DMS114 treated with DMSO at 0.1 percent for 48 hours (cell line): ENCODE measurements at regions not wholly inside any gene's neighbourhood (a gene's known extent, or its start where the extent isn't known, plus 50 kb on each side); places are given as distances from the start of the nearest gene placed in this dataset.
A peak's percentile ranks its signal among the peaks of the same experiment; 100 is the strongest.

Source experiments
- DNase-seq: peaks from one replicate; lab custom pipeline; 2025; ENCODE audit not compliant: unreplicated experiment; lab: John Stamatoyannopoulos, UW

DNA sequence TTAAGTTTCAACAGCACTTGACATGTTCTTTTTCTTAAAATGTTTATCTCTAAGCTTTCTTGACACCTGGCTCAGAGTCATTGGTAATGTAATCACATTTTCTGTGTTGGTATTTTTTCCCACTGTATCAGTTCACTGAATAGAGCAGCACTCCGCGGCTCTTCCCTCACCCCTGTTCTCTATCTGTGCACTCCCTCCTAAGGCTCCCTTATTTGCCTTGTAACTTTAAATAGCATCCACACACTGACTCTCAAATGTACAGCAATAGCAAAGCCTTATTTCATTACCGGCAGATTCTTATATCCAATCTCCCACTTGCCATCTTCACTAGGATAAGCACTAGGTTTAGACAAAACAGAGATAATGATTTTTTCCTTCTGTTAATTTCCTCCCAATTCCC is 935.5 kb upstream of the SLC10A2 start:
- no peak for DNase-seq

DNA sequence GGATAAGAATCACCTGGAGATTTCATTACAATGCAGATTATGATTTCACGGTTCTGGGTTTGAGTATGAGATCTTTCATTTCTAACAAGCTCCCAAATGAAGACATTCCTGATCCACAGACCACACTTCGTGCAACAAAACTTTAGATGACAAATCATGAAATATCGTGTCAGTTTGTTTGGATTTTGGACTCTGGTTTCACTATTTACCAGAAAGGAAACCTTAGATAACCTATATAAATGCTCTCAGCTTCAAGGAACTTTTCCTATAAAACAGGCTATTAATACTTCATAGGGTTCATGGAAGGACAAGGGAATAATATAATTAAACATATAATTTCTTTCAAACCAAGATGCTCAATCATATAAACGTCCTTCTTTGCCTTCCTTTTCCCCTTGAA is 930.5 kb upstream of the SLC10A2 start:
- DNase-seq = no peak

DNA sequence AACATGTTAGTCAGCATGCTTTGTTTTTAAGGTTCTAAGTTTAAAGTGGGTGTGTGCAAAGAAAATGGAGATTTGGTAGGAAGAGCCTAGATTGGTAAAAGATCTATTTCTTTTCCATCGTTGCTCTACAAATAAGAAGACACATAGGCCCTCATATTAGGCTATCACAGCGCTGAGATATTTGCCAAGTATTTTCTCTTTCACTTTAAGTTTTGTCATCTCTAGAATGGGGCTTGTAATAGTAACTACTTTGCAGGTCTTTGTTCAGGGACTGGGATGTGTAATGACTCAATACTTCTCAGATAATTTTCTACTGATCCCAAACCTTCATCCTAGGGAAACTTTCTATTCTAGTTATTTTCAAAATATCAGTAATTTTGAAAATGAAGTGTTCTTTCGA is 917.7 kb upstream of the SLC10A2 start:
- DNase-seq = no peak

DNA sequence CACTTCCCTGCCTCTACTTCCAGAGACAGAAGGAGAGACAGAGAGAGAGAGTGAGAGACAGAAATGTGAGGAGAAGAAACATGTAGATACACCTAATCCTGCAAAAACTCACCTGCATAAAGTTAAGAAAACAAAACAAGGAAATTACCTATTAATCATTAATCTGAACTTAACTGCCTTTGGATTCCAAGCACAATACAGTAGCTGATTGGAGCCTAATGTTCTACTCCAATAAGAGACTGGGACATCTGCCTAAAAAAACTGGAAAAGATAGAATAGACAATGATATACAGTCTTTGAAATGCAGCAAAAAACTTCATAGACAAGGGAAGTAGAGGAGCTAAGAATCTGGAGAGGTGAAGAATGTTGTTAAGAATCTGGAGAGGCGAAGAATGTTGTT is 910.2 kb upstream of the SLC10A2 start:
- DNase-seq = no peak

DNA sequence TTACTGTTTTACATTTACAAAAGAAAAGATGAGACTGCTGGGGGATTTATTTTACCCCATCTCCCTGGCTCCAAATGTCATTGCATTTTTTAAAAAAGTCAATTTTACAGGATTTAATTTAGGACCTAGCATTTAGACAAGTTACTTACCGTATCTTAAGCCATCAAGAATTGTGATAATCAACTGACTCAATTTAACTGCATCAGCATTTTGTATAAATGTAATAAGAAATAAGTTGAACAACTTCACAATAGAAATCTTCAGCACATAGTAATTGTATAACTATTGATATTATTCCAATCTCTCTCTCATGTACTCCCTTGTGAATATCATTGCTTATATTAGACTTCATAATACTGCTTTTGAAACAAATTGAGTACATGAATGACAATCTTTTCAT is 907.5 kb upstream of the SLC10A2 start:
- DNase-seq = no peak

DNA sequence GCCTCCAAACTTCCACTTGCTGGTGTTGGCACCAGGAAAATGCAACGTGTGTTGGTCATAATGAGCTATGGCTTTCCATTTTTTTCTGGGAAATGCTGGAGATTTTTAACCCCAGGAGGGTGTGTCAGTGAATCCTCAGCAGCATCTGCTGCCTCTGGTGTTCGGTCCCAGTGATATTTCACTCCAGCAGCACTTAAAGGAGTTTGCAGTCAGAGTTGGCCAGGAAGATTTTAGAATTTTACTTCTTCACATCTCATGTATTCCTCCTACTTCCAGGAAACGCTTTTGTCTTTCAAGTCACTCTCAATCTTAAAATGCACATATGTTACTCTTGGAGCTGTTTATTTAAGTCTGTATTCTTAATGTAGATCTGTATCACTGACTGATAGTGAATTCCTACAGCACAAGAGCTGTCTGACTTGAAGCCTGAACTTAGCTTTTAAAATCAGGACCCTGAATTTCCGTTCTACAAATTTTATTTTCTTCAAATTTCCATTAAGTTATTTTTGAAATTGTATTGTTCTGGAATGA is 903.4 kb upstream of the SLC10A2 start:
- no peak for DNase-seq

DNA sequence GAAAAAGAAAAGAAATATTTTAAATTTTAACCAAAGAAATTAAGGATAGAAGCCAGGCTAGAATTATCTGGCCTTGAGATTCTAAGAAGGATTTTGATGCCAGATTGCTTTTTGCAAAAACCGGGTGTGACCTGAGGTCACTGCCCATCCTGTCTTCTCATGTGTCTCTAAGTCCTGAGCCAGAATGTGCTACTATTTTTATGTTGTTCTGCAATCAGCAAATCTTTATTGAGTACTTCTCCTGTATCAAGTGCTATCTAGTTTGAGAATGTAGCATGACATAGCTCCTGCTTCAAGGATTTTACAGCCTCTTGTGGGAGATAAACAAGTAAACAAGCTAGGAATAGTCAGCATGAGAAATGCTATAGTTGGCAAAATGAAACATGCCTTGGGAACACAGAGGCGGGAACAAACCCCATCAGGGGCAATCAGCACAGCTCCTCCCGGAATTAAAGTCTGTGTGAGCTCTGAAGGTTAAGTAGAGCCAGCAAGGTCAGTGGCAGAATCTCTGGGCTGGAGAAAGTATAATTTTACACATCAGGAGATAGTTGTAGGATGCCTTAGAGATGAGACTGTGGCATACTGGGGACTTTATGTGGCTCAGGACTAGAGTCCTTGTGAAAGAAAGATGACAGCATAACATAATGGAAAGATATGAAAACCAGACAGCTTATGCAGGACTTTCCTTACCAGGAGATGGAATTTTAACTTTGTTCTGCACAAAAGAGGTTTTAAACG is 899.5 kb upstream of the SLC10A2 start:
- DNase-seq = peak; percentile 79

DNA sequence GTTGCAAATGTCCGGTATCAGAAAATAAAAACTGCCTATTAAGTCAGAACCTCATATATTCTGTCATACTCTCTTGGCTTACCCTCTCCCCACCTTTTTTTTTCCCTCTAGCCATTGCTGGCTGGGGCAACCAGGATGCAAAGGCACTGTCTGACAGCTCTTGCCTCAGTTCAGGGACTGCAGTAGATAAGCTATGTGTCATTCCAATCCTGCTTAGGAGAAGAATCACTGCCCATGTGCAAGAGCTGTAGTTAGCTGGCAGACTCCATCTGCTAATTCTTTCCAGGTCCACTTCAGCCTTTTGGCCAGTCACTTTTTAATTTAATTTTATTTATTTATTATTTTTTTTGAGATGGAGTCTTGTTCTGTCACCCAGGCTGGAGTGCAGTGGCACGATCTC is 895.6 kb upstream of the SLC10A2 start:
- DNase-seq = no peak

DNA sequence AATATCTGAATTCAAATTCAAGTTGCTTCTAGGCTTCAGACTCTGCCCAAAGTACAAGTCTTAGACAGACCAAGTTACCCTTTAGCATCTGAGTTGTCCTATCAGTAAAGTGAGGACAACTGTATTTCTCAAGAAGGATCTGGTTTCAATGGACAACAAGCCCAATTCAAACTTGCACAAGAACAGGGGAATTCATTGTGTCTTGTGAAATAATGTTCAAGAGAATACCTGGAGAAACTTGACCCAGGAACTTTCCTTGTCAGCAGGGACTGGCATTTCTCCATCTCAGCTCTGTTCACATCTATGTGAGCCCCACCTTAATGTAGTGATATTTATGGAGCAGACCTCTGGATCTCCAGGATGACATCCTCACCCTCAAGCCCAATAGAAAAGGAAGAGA is 894.9 kb upstream of the SLC10A2 start:
- no peak for DNase-seq

DNA sequence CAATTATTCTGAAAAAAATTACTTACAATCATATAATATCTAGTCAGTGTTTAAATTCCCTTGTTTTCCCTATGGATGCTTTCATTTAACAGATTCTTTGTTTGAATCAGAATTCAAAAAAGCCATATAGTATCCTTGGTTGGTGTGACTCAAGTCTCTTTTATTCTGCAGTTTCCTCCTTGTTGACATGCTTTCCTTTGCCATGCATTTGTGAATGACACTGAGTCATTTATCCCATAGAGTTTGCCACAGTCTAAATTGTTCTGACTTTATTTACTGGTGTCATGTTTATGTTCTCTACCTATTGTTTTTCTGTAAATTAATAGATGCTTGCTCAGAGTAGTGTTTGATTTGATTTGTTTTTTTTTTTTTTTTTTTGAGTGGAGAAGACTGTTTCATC is 893.8 kb upstream of the SLC10A2 start:
- no peak for DNase-seq

DNA sequence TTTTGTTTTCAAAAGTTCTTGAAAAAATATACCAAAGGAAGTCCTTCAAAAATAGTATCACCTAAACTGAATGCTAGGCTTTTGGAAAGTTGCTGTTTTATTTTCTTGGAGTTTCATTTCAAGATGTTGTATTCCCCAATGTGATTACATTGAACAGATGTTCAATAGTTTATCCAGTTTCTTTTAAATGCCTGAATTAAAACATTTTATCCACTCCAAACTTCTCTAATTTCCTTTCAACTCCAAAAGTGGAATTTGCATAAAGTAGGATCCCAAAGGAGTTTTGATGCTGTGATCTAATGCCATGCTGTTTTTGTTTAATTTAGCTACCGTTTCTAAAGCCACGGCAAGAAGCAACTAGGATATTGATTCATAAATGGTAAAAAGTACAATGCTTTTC is 892.5 kb upstream of the SLC10A2 start:
- no peak for DNase-seq

DNA sequence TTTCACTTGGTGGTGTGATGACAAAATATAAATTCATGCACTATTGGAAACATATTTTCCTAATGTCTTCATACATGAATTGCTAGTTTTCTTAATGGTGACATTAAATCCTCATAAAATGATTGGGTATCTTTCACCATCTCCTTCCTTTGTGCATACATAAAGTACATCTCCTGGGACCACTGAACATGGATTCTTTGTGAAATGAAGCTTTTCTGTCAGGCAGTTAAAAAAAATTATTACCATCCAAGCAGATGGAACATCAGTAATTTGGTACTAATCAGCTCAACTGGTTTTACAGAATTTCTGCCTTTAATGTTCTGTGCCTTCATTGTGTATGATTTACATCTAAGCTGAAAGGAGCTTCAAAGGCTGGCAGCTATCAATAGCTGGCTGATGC is 891.7 kb upstream of the SLC10A2 start:
- DNase-seq = no peak

DNA sequence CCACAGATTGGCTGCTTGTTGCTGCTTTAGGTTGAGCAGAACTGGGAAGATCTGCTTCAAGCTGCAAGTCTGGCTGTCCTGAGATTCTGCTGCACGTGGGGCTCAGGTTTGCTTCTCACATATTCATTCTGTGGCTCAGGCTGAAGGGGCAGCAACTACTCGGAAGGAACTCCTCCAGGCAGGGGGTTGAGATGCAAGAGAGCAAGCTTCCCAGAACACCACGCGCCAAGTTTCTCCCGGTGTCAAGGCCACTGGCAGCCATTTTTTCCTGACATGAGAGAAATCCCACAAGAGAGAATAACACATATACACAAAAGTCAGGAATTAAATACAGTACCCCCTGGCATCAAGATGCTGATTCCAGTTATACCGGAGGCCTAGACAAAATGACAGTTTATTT is 887.6 kb upstream of the SLC10A2 start:
- DNase-seq = no peak

DNA sequence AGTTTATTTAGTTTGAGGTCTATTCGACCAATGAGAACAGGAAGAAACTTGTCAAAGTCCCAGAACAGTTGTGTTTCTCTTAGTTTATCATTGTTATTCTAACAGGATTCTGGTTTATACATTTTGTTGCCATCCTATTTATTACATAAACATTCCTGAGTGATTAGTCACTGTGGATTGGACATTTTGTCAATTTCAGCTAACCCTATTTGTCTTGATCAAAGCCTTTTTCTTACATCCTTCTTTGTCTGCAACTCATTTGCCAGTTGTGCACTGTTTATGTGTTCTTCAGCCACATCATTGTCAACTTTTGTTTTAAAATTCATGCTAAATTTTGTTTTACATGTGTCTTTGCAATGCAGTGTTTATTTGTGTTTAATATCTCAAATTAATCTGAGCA is 886.0 kb upstream of the SLC10A2 start:
- DNase-seq = no peak

DNA sequence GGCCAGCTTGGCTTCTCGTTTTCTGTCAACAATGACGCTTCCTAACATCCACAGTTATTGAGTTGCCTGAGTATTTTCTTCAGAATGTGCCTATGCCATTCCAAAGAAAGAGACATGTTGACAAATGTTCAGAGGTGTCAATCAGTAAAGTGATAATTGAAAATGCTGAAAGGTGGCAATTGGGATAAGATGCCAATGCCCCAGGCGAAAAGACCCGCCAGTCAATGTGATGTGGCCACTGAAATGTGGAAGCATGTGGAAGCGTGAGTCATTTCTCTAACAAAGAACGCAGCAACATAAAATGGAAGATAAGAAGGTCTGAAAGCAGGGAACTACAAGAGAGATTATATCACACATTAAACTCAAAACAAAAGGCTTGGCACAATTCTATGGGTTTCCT is 882.2 kb upstream of the SLC10A2 start:
- peak; percentile 87 for DNase-seq

DNA sequence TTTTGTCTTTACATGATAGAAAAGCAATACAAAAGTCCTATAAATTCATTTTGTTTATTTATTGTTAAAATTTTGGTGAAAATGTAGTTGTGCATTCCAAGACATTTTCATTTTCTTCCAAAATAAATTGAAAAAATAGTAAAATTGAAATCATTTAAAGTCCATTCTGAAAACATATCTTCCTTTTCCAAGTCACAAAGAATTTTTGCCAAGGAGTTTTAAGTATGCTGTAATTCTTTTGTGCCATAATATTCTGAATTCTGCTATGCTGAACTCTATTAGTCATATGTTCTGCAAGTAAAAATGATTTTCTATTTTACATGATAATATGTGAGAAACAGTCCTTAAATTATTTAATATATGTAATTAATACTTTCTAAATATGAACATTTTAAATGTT is 879.6 kb upstream of the SLC10A2 start:
- DNase-seq = no peak

DNA sequence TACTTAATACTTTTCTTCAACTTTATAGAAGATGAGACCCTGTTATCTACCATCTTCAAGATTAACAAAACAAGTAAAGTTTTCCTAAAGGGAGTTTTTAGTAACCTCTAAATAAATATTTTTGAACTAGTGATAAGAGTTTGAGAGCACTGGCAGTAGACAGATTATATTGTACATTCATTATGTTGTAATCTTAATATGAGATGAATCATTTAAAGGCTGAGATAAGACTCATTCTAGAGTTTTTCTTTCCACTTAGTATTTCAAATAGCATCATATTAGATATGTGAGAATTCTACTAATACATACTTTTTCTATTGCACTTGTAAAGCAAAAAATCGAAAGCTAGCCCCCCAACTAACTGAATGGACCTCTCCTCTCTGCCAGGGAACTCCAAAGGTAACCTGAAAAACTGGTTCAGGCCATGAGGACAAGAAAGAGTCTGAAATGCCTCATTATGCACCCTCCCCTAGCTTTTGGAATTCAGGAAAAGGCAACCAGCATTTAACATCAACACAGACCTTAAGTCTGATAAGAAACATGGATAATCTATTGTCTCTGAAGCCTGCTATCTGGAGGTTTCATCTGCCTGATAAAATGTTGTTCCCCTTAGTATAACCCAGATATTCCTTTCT is 875.4 kb upstream of the SLC10A2 start:
- DNase-seq = no peak

DNA sequence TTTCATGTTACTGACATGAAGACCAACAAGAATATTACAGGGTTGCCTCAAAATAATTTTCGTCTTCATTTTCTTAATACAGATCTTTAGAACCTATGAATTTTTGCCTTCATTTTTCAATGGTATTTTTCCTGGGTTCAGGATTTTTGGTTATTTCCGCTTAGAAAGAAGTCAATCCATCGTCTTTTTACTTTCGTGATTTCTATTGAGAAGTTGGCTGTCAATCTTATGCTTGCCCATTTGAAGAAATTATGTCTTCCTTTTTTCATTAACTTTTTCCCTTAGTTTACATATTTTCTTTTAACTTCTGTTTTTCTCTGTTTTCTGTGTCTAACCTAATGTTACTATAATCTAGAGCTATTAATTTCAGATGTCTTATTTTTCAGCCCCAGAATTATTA is 868.9 kb upstream of the SLC10A2 start:
- no peak for DNase-seq

DNA sequence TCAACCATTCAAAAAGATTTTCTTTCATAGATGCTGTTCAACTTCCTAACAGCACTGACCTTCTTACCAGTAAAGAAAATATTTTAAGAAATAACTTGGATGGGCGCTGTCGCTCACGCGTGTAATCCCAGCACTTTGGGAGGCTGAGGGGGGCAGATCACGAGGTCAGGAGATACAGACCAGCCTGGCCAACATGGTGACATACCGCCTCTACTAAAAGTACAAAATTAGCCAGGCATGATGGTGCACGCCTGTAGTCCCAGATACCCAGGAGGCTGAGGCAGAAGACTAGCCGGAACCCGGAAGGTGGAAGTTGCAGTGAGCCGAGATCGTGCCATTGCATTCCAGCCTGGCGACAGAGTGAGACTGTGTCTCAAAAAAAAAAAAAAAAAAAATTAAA is 865.7 kb upstream of the SLC10A2 start:
- DNase-seq = peak; percentile 87

DNA sequence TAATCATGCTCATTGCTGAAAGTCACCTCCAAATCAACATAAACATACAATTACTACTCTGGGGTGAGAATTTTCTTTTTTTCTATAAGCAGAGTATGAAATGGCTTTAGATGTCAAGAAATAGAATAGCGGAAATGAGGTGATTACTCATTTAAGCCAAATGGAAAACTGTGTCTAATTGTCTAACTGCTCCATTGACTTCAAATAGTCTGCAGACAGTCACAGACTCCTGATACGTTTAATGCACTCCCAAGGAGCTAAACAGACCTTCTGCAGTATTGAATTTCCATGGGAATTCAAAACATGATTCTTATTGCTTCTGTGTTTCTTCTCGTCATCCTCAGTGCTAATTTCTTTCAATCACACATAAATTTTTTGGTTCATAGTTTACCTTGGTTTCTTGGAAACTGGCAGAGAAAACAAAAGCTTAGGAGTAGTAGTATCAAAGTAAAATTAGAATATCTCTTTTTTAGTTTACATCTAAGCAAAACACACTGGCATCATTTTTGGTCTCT is 865.2 kb upstream of the SLC10A2 start:
- DNase-seq = peak; percentile 90

DNA sequence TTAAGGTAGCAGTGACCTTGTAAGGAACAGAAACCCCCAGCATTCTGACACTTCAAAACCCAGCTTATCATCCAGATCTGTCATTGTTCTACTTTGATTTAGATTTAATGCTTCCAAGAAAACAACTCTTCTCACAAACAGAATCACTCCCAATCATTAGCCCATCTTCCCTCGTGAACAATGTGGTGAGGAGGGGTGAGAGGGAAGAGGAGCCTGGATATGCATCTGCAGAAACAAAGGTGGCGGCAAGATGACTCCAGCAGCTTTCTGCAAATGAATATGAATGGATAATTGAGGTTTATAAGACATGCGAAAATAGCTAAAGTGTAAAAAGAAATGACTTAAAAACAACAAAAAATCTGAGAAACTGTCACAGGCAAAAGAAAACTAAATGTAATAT is 859.9 kb upstream of the SLC10A2 start:
- DNase-seq = no peak

DNA sequence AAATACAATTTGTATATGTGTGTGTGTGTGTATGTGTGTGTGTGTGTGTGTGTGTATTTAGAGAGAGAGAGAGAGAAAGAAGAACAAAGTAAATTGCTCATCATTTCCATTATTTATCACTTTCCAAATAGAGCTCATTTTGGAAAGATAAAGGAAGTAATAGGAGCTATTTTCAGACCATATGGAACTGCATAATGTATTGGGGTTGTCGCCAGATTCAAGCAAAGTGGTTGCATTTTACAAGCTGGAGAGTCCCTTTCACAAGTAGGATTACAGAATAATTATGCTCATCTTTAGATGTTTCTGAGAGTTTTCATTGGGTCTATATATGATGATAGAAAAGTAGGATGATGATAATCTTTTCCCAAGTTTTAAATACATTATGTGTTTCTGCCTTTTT is 842.7 kb upstream of the SLC10A2 start:
- no peak for DNase-seq

DNA sequence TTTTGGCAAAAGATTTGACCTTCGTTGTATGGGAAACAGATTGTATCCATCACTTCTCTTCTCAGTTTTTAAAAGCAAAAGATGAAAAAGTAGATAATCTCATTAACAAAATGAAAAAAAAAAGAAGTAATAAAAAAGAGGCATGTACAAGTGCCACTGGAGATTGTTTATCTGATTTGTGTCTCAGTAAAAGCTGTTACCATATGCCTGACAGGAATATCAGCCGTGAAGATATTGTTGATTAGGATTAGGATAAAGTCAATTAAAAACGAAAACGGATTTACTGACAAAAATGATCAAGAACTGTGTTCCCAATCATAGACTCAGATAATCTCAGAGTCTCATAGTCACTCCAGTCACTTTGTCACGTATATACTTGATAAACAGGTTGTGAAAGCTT is 842.1 kb upstream of the SLC10A2 start:
- no peak for DNase-seq
